Neural cell (in vitro differentiated cells): ENCODE measurements at regions not wholly inside any gene's neighbourhood (a gene's known extent, or its start where the extent isn't known, plus 50 kb on each side); places are given as distances from the start of the nearest gene placed in this dataset.

Experiments used
- H2AFZ ChIP-seq: fragments of 200-600, 300-800 bp; sonication (generic), shearing (Covaris generic); 2 replicates; pipeline ENCODE4 v1.6.0; 2014; ENCODE audit warnings: low read depth, mild to moderate bottlenecking, antibody characterized with exemption, low read length, moderate library complexity
- H3F3A ChIP-seq: fragments of 200-600 bp; shearing (Covaris generic); 2 replicates; pipeline ENCODE4 v1.6.1; 2016; ENCODE audit warnings: mild to moderate bottlenecking, moderate library complexity, mixed read lengths, antibody characterized with exemption, low read length; ENCODE audit not compliant: insufficient read depth, poor library complexity, severe bottlenecking
- H3K27ac ChIP-seq: fragments of 200-600, 300-800 bp; sonication (generic), shearing (Covaris generic); 2 replicates; pipeline ENCODE4 v1.5.1; 2014; ENCODE audit warnings: mild to moderate bottlenecking, low read length, moderate library complexity
- H3K27me3 ChIP-seq: fragments of 300-800, 200-600 bp; sonication (generic), shearing (Covaris generic); 2 replicates; pipeline ENCODE4 v1.6.0; 2014; ENCODE audit warnings: mild to moderate bottlenecking, low read depth, low read length, moderate library complexity; ENCODE audit not compliant: insufficient read depth
- H3K36me3 ChIP-seq: fragments of 300-800, 200-600 bp; sonication (generic), shearing (Covaris generic); 2 replicates; pipeline ENCODE4 v1.5.1; 2014; ENCODE audit warnings: mild to moderate bottlenecking, antibody characterized with exemption, low read length, moderate library complexity; ENCODE audit not compliant: insufficient read depth
- H3K4me2 ChIP-seq: fragments of 300-800, 200-600 bp; sonication (generic), shearing (Covaris generic); 2 replicates; pipeline ENCODE4 v1.6.0; 2014; ENCODE audit warnings: mild to moderate bottlenecking, low read length
- H3K4me3 ChIP-seq: fragments of 300-800, 200-600 bp; sonication (generic), shearing (Covaris generic); 2 replicates; pipeline ENCODE4 v1.5.1; 2014; ENCODE audit warnings: mild to moderate bottlenecking, low read length, moderate library complexity
- H3K79me2 ChIP-seq: fragments of 200-600 bp; shearing (Covaris generic); replicated peaks from 2 replicates; pipeline ENCODE4 v1.6.0; 2014; ENCODE audit warnings: mild to moderate bottlenecking, low read length, moderate library complexity; ENCODE audit not compliant: insufficient read depth
- H3K9ac ChIP-seq: fragments of 300-800, 200-600 bp; sonication (generic), shearing (Covaris generic); 2 replicates; pipeline ENCODE4 v1.6.1; 2016; ENCODE audit warnings: mild to moderate bottlenecking, low read length, mixed read lengths
- H3K9me2 ChIP-seq: fragments of 200-600 bp; shearing (Covaris generic); 2 replicates; pipeline ENCODE4 v1.6.1; 2016; ENCODE audit warnings: mild to moderate bottlenecking, low read length, mixed read lengths; ENCODE audit not compliant: insufficient read depth
- H3K9me3 ChIP-seq: fragments of 200-600, 300-800 bp; sonication (generic), shearing (Covaris generic); 2 replicates; pipeline ENCODE4 v1.6.1; 2016; ENCODE audit warnings: mild to moderate bottlenecking, mixed run types, low read length, moderate library complexity, mixed read lengths
- H4K20me1 ChIP-seq: fragments of 200-600 bp; shearing (Covaris generic); 2 replicates; pipeline ENCODE4 v1.6.1; 2016; ENCODE audit warnings: mild to moderate bottlenecking, mixed run types; ENCODE audit not compliant: insufficient read depth
- EP300 ChIP-seq: fragments of 450-650 bp; conservative IDR thresholded peaks from 2 replicates; pipeline ENCODE4 v1.6.1; 2014; ENCODE audit warnings: antibody characterized with exemption, mild to moderate bottlenecking, moderate library complexity; ENCODE audit not compliant: poor library complexity, severe bottlenecking
- EZH2 ChIP-seq: fragments of 200-600, 300-800 bp; shearing (Covaris generic), sonication (generic); IDR thresholded peaks from 2 replicates; pipeline ENCODE4 v1.6.1; 2014; ENCODE audit warnings: antibody characterized with exemption, low read length, borderline replicate concordance, mild to moderate bottlenecking; ENCODE audit not compliant: insufficient read depth, poor library complexity, severe bottlenecking
- MXI1 ChIP-seq: fragments of 450-650 bp; conservative IDR thresholded peaks from 2 replicates; pipeline ENCODE4 v1.6.1; 2014; ENCODE audit warnings: antibody characterized with exemption, mild to moderate bottlenecking; ENCODE audit not compliant: poor library complexity, severe bottlenecking
- POLR2AphosphoS5 ChIP-seq: IDR thresholded peaks from 2 replicates; pipeline ENCODE4 v1.6.1; 2012
- RAD21 ChIP-seq: fragments of 450-650 bp; conservative IDR thresholded peaks from 2 replicates; pipeline ENCODE4 v1.6.1; 2014; ENCODE audit warnings: antibody characterized with exemption, mild to moderate bottlenecking, moderate library complexity
- SMC3 ChIP-seq: fragments of 450-650 bp; conservative IDR thresholded peaks from 2 replicates; pipeline ENCODE4 v1.6.1; 2014; ENCODE audit warnings: antibody characterized with exemption, mild to moderate bottlenecking, moderate library complexity; ENCODE audit not compliant: poor library complexity
- TAF1 ChIP-seq: IDR thresholded peaks from 2 replicates; pipeline ENCODE4 v1.6.1; 2012; ENCODE audit warnings: low read depth
- TF ChIP-seq, protein P1 (sequence below): IDR thresholded peaks from 2 replicates; pipeline ENCODE4 v1.6.1; 2012; ENCODE audit warnings: borderline replicate concordance
- TF ChIP-seq, protein P2 (sequence below): fragments of 450-650 bp; IDR thresholded peaks from 2 replicates; pipeline ENCODE4 v1.5.1; 2014; ENCODE audit warnings: antibody characterized with exemption, mild to moderate bottlenecking, moderate library complexity; ENCODE audit not compliant: poor library complexity, severe bottlenecking

DNA sequence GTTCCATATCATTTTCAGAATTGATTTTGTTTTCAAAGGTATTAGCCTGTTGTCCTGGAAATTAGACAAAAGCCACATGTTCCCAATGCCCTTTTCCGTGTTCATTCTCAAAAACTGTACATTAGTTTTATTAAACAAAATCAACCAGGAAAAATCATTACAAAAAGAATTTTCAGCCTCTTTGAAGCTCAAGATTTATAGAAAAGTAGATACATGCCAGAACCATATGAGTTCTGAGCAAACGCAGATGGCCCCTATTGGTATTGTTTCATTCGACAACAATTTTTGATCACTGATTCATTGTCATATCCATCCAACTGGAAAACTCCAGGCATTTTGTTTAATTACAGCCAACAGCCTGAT is 148.5 kb upstream of the GRAMD2B start:
- no peaks in the 10 kb centered on the region for H3F3A ChIP-seq
- no peak for TF ChIP-seq EP300
- TF ChIP-seq POLR2AphosphoS5: no peak
- TF ChIP-seq, protein P1, sequence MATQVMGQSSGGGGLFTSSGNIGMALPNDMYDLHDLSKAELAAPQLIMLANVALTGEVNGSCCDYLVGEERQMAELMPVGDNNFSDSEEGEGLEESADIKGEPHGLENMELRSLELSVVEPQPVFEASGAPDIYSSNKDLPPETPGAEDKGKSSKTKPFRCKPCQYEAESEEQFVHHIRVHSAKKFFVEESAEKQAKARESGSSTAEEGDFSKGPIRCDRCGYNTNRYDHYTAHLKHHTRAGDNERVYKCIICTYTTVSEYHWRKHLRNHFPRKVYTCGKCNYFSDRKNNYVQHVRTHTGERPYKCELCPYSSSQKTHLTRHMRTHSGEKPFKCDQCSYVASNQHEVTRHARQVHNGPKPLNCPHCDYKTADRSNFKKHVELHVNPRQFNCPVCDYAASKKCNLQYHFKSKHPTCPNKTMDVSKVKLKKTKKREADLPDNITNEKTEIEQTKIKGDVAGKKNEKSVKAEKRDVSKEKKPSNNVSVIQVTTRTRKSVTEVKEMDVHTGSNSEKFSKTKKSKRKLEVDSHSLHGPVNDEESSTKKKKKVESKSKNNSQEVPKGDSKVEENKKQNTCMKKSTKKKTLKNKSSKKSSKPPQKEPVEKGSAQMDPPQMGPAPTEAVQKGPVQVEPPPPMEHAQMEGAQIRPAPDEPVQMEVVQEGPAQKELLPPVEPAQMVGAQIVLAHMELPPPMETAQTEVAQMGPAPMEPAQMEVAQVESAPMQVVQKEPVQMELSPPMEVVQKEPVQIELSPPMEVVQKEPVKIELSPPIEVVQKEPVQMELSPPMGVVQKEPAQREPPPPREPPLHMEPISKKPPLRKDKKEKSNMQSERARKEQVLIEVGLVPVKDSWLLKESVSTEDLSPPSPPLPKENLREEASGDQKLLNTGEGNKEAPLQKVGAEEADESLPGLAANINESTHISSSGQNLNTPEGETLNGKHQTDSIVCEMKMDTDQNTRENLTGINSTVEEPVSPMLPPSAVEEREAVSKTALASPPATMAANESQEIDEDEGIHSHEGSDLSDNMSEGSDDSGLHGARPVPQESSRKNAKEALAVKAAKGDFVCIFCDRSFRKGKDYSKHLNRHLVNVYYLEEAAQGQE: no peak
- TF ChIP-seq, protein P2, sequence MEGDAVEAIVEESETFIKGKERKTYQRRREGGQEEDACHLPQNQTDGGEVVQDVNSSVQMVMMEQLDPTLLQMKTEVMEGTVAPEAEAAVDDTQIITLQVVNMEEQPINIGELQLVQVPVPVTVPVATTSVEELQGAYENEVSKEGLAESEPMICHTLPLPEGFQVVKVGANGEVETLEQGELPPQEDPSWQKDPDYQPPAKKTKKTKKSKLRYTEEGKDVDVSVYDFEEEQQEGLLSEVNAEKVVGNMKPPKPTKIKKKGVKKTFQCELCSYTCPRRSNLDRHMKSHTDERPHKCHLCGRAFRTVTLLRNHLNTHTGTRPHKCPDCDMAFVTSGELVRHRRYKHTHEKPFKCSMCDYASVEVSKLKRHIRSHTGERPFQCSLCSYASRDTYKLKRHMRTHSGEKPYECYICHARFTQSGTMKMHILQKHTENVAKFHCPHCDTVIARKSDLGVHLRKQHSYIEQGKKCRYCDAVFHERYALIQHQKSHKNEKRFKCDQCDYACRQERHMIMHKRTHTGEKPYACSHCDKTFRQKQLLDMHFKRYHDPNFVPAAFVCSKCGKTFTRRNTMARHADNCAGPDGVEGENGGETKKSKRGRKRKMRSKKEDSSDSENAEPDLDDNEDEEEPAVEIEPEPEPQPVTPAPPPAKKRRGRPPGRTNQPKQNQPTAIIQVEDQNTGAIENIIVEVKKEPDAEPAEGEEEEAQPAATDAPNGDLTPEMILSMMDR: no peak
- TF ChIP-seq MXI1: no peak
- TF ChIP-seq EZH2: no peak
- TF ChIP-seq RAD21: no peak
- no peak for TF ChIP-seq TAF1
- H3K79me2 ChIP-seq: no peaks in the 10 kb centered on the region
- no peaks in the 10 kb centered on the region for H3K36me3 ChIP-seq
- no peak overlapping the region for H3K4me2 ChIP-seq
- no peak overlapping the region for H3K27ac ChIP-seq
- H3K4me3 ChIP-seq: no peak overlapping the region
- no peak overlapping the region for H3K9ac ChIP-seq
- H3K9me2 ChIP-seq: no peaks in the 10 kb centered on the region
- no peaks in the 10 kb centered on the region for H4K20me1 ChIP-seq
- H2AFZ ChIP-seq: no peak overlapping the region
- no peaks in the 10 kb centered on the region for H3K27me3 ChIP-seq
- no peaks in the 10 kb centered on the region for H3K9me3 ChIP-seq

DNA sequence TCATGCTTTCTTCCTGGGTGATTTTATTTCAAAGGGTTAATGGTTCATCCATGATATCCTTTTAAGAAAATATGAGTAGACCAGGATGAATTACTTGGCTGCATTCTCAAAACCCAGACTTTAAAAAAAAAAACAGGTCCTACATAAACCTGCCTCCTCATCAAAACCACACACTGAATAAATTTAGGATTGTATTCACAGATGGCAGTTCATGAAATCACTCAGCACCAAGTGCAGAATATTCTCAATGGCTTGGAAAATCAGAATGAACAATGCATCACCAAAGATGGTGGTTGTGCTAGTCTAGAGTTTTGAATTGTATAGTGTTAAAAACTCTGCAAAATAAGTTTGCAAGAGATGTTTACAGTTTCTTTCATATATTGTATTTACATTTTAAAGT is 145.4 kb upstream of the GRAMD2B start:
- no peak overlapping the region for H3K9ac ChIP-seq
- H3K79me2 ChIP-seq: no peaks in the 10 kb centered on the region
- no peak overlapping the region for H2AFZ ChIP-seq
- no peak overlapping the region for H3K4me3 ChIP-seq
- H3K27ac ChIP-seq: no peak overlapping the region
- no peaks in the 10 kb centered on the region for H3F3A ChIP-seq
- no peaks in the 10 kb centered on the region for H3K27me3 ChIP-seq
- no peaks in the 10 kb centered on the region for H3K36me3 ChIP-seq
- no peaks in the 10 kb centered on the region for H3K9me3 ChIP-seq
- H4K20me1 ChIP-seq: no peaks in the 10 kb centered on the region
- H3K9me2 ChIP-seq: no peaks in the 10 kb centered on the region
- TF ChIP-seq, protein P2: no peak
- TF ChIP-seq SMC3 (no peak), POLR2AphosphoS5 (no peak), EP300 (no peak), MXI1 (no peak), RAD21 (no peak), TAF1 (no peak), EZH2 (no peak)
- TF ChIP-seq, protein P1: no peak
- no peak overlapping the region for H3K4me2 ChIP-seq
